Astrocyte of the hippocampus (primary cell): ENCODE measurements at regions not wholly inside any gene's neighbourhood (a gene's known extent, or its start where the extent isn't known, plus 50 kb on each side); places are given as distances from the start of the nearest gene placed in this dataset.

Source experiments
- DNase-seq: peaks from one replicate; pipeline ENCODE4 v3.0.0; 2011; ENCODE audit warnings: low read depth, low spot score

- peak; percentile 69 for DNase-seq
Observed at GRCh38 chr15:94056314-94056713, 175.0 kb upstream of the MCTP2 start.

DNA sequence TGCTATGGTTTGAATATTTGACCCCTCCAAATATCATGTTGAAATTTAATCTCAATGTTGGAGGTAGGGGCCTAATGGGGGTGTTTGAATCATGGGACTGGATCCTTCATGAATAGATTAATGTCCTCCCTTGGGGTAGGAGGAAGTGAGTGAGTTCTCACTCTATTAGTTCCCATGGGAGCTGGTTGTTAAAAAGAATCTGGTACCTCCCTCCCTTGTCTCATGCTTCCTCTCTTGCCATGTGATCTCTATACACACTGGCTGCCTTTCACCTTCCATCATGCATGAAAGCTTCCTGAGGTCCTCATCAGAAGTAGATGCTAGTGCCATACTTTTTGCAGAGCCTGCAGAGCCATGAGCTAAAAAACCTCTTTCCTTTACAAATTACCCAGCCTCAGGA lies 177.7 kb upstream of the MCTP2 start:
- DNase-seq = no peak

DNA sequence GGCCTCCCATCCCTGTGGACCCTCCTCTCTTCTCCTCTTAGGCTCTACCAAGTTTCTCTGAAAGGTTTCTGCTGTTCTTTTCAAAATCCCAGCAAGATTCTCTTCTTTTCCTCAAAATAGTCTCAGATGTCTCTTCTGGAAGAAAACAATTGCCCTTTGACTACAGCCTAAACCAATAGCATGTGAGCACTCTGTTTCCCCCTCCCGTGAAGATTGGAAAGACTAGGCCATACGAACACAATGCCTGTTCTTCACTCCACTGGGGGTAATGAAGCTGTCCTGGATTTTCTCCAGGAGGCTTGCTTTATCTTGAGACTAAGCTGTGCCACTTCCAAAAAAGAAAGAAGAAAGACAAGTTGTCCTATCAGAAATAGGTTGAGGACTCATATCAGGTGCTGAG lies 178.7 kb upstream of the MCTP2 start:
- no peak for DNase-seq

GRCh38 chr15:94047566-94047965 lies 183.8 kb upstream of the MCTP2 start:
- DNase-seq = no peak

GRCh38 chr15:94042180-94042928 lies 189.0 kb upstream of the MCTP2 start:
- peak; percentile 80 for DNase-seq

DNA sequence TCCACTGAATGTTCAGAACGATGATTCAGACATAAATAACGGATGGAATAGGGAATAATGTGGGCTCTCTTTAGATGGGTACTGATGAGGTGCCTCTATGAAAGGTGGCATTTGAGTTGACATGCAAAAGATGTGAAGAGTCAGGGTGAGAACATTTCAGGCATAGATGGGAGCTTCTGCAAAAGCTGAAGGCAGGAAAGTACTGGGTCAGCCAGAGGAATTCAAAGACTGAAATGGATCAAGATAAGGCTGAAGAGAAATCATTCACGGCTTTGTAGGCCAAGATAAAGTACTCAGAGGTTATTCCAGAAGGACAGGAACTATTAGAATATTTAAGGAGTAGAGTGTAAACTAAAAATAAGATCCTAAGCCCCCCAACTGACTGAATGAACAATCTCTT lies 189.6 kb upstream of the MCTP2 start:
- peak; percentile 13 for DNase-seq

DNA sequence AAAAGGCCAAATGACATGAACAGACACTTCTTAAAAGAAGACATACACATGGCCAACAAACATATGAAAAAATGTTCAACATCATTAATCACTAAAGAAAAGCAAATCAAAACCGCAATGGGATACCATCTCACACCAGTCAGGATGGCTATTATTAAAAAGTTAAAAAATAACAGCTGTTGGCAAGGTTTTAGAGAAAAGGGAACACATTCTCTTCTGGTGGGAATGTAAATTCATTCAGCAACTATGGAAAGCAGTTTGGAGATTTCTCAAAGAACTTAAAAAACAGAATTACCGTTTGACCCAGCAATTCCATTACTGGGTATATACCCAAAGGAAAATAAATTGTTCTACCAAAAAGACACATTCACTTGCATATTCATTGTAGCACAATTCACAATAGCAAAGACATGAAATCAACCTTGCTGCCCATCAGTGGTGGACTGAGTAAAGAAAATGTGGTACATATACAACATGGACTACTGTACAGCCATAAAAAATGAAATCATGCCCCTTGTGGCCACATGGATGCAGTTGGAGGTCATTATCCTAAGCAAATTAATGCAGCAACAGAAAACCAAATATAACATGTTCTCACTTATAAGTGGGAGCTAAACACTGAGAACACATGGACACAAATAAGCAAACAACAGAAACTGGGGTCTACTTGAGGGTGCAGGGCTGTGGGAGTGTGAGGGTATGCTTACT lies 190.7 kb upstream of the MCTP2 start:
- no peak for DNase-seq

DNA sequence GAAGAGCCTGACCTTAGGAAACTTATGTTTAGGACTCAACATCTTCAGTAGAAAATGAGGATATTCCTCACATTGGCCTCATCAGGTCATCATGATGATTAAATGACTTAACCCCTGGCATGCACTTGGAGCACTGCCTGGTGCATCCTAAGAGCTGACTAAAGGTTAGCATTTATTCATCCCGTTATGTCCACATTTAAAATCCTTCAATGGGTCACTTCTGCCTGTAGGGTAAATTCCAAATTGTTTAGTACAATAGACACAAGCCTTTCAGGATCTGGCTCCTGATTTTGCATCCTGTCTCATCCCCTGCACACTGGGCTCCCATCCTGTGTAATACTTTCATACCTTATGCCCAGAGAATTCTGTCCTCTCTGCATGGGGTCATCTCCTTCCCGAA lies 195.2 kb upstream of the MCTP2 start:
- DNase-seq = no peak

DNA sequence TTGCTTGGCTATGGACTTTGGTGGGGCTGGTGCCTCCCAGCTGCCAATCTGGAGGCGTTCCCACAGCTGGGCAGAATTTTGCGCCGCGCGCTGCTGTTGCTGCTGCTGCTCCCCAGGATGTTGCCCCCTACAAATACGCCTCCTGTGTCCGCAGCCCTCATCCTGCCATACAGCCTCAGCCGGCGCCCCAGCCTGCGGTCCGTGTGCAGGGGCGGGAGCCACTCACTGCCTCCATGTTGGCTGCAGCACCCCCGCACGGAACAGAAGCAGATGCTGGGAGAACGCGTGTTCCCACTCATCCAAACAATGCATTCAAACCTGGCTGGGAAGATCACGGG lies 197.7 kb upstream of the MCTP2 start:
- DNase-seq = no peak

DNA sequence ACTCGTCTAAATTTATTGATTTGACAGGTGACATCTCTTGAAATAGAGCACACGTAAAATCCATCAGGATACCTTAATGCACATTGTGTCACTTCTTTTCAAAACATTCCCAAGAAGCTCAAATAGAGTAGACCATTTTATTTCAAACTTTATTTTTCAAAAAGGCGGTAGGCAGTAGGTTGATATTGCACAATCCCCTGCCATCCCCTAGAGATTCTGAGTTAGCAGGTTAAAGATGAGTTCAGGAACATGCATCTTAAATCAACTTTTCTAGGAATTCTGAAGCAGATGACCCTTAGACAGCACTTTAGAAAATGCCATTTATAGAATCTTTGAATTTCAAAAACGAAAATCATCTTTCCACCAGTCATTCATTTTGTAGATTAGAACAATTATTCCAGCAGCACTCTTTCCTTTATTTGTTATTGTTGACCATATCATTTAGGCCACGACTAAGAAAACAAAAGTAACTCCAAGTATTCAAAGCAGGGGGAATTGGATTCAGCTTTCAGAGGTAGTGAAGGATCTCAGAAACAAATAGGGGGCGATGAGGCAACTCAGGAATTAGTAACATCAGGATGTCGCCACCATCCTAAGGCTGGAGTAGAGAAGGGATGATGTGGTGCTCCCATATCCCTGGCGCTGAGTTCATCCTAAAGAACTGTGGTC lies 198.2 kb upstream of the MCTP2 start:
- no peak for DNase-seq

DNA sequence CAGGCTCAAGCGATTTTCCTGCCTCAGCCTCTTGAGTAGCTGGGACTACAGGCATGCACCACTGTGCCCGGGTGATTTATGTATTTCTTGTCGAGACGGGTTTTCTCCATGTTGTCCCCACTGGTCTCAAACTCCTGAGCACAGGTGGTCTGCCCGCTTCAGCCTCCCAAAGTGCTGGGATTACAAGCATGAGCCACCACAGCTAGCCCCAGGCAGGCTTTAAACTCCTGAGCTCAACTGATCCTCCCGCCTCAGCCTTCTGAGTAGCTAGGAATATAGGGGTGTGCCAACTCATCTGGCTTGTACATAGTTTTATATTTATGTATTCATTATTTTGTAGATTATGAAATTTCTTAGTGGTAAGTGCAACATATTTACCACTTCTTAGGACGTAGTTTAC lies 198.8 kb upstream of the MCTP2 start:
- no peak for DNase-seq

DNA sequence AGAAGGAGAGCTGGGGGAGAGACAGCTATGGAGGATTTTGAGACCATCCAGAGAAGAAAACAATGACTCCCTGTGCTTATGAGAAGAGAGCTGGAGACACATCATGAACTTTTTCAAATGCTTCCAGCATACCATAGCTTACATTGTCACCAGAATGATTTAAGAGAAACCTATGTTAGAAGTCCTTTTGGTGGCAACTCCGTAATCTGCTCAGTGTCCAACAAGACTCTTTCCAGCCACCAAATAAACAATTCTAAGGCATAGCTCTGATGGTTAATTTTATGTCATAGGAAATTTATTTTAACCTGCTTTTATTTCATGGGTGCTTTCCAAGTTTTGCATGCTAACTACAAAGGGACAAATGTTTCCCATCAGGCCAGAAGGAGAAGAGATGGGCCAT lies 200.3 kb upstream of the MCTP2 start:
- DNase-seq = no peak

GRCh38 chr15:94029495-94029894 lies 201.9 kb upstream of the MCTP2 start:
- DNase-seq = peak; percentile 33

DNA sequence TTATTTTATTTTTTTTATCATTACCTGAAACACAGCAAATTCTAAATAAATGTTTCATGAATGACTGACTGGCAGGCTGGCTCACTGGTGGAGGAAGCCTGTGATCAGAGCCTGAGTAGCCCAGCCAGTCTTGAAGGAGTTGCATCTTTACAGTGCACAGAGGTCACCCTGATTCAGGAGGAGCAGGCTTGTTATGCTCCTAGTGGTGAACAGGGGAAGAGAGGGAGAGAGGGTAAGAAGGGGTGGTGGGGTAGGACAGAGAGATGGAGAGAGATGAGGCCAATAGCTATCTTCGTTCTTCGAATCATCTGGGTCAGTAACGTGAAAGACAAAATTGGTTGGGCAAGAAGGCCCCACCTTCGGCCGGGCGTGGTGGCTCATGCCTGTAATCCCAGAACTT lies 202.6 kb upstream of the MCTP2 start:
- DNase-seq = no peak

GRCh38 chr15:94028121-94028520 lies 203.2 kb upstream of the MCTP2 start:
- DNase-seq = no peak

- peak; percentile 31 for DNase-seq
Observed at GRCh38 chr15:94027581-94027980, 203.8 kb upstream of the MCTP2 start.

DNA sequence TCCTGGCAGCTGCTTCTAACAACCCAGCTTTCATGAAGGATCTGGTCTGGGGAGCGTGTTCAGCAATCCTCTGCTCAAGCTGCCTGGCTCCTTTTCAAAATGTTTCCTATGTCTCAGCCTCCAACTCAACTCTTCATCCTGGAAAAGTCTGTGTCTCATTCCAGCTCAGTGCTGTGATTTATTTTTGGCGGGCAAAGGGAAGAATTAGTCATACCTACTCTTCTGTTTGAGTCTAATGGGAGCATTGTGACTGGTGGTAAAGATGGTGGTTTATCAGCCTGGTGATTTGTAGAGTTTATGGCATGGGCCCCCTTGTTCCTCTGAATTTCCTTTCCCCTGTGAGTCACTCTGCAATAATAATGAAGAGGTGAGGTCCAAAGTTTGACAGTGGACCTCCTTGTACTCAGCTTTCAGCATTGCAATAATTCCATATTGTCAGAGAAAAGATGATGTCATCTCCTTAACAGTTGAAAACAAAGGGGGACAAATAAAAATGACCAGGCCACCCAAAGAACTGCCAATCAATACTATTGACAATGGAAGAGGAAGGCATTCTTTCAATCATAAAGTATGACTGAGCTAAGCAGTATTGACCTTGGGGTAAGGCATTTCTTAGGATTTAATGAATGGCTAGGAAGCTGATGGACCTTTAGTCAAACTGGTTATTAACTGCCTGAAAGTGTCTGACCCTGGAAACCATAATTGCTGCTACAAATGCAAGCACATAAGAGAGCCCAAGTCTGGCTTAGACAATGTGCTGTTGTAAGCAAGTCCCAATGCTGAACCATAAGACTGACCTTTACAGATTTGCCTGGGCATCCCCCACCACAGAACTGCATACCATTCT lies 204.7 kb upstream of the MCTP2 start:
- DNase-seq = peak; percentile 86

DNA sequence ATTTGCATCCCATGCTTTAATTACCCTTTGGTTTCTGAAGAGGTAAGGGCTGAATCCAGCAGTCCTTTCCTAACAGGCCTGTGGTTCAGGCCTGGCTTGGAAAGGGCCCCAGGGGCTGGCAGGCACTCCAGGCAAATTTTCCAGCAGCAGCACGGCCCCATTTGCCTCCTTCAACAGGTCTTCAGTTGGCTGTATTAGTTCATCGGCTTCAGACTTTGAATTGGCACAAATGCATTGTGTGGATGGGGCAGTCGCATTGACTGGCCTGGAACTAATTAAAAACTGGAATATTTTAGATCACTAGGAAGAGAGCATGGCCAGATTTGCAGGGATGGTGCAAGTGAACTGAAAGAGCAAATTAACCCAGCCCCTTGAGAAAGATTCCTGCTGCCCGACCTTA lies 207.8 kb upstream of the MCTP2 start:
- peak; percentile 51 for DNase-seq

DNA sequence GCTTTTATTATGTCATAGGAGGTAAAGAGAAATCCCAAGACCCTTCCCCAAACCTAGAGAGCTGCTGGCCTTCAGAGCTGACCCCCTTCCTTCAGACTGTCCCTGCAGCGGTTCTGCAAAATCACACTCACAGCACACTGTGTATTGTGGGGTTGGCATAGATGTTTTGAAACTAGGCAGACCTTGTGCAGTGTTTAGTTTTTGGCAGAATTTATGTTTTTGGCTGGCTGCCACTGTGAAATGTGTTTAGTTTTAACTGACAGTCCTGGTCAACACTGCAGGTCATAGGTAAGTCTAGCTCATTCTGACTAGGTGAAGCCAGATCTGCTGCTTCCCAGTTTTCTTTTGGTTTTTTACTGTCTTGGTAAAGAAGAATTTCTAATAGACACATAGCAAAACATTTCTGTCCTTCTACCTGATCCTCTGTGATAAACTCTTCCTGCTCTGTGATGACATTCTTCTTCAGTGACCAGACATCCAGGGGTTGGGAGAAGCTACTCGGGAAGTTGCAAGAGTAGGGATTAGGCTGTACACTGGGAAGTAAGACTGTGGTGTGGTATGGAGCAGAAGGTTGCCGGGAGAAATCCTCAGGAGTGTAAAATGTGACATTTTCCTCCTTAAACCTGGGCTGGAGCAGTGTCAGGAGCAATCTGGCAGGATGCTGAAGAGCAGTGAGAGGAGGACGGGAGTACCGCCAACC lies 209.6 kb upstream of the MCTP2 start:
- DNase-seq = no peak

- DNase-seq = no peak
Observed at GRCh38 chr15:94019062-94019461, 212.3 kb upstream of the MCTP2 start.

- no peak for DNase-seq
Observed at GRCh38 chr15:94015324-94015723, 216.0 kb upstream of the MCTP2 start.
